Heart right ventricle (tissue), 16 donors: ENCODE measurements at regions not wholly inside any gene's neighbourhood (a gene's known extent, or its start where the extent isn't known, plus 50 kb on each side); places are given as distances from the start of the nearest gene placed in this dataset.

Source experiments
- ATAC-seq, 8 donors: fragments of 200-7000 bp; cut with Tn5 transposase; one replicate each; pipeline ENCODE4 v1.9.1; 2020; ENCODE audit warnings: mild to moderate bottlenecking in 8 of 8, moderate library complexity in 8 of 8, moderate number of reproducible peaks in 1 of 8
- DNase-seq, 2 donors: peaks; one replicate each; pipeline ENCODE4 v3.0.0-alpha.2; 2020
- H3K27ac ChIP-seq, 10 donors: fragments of 200-600 bp; sonication (generic) in 2 of 10; one replicate each; pipeline versions ENCODE4 v1.5.0 to v1.8.0; 2020 to 2022; ENCODE audit warnings: mild to moderate bottlenecking in 3 of 10
- H3K27me3 ChIP-seq, 7 donors: fragments of 200-600 bp; one replicate each; pipeline ENCODE4 v1.8.0; 2021 to 2022; ENCODE audit warnings: mild to moderate bottlenecking in 2 of 7
- H3K36me3 ChIP-seq, 9 donors: fragments of 200-600 bp; sonication (generic) in 1 of 9; one replicate each; pipeline versions ENCODE4 v1.5.0 to v1.8.0; 2020 to 2022; ENCODE audit warnings: mild to moderate bottlenecking in 2 of 9
- H3K4me1 ChIP-seq, 9 donors: fragments of 200-600 bp; sonication (generic) in 1 of 9; one replicate each; pipeline versions ENCODE4 v1.5.0 to v1.8.0; 2020 to 2022; ENCODE audit warnings: mild to moderate bottlenecking in 4 of 9
- H3K4me3 ChIP-seq, 10 donors: fragments of 200-600 bp; sonication (generic) in 2 of 10; one replicate each; pipeline versions ENCODE4 v1.5.0 to v1.8.0; 2020 to 2022; ENCODE audit warnings: mild to moderate bottlenecking in 7 of 10, moderate library complexity in 2 of 10
- H3K9me3 ChIP-seq, 11 donors: fragments of 200-600 bp in 10 of 11; sonication (generic) in 2 of 11; one replicate each; pipeline versions ENCODE4 v1.5.0 to v1.8.0; 2013 to 2022; ENCODE audit warnings: mild to moderate bottlenecking in 2 of 11, control low read depth in 1 of 11, moderate library complexity in 1 of 11
- WGBS, 2 donors: extraction: QIAGEN DNeasy Blood & Tissue Kit; methylation state at CpG; one replicate each; pipeline ENCODE4 v1.1.7; 2013; ENCODE audit warnings: inconsistent platforms in 1 of 2; 5-methylcytosine and 5-hydroxymethylcytosine counted together
- intact Hi-C, 10 donors: fragments of 100-400 bp; cut with DNase I; formaldehyde crosslinking; loops; one replicate each; pipeline versions ENCODE4 v1.11.1 to v1.14.2; 2022
- TF ChIP-seq, protein P1 (sequence below), 9 donors: fragments of 200-600 bp; sonication (generic) in 2 of 9; IDR thresholded peaks; one replicate each; pipeline versions ENCODE4 v1.5.0 to v1.8.0; 2021 to 2022; ENCODE audit warnings: antibody characterized with exemption in 9 of 9, mild to moderate bottlenecking in 5 of 9, moderate library complexity in 1 of 9
- donor health status: Arrhythmogenic right ventricular cardiomyopathy.
- donor health status: ischemic (EF 13 %, LVEDD 7.1; RV severe dilation, severe dysfunction).
- donor health status: healthy with polysubstance abuse.
- donor health status: DM: no; HTN: yes; CAD: no.
- donor health status: DM: no; HTN: no; CAD: no.
- donor health status: ischemic (EF 25% LVEDD 6.9; RV normal size, moderate dysfunction).
- donor health status: ischemic (EF 25% LVEDD 5.7; RV mildly dilated, moderate dysfunction).
- donor health status: healthy.
- donor health status: DM: yes; HTN: yes; CAD: no.
- donor health status: Ischemic cardiomyopathy.
- donor health status: ischemic (EF 35%, LVEDD 5.7; RV mildly dilated, moderate dysfunction).
- donor health status: nonischemic (EF 11% LVEDD 7.7; RV severe dilation, severe dysfunction).
- donor health status: DM: yes; HTN: yes; CAD: no.
- donor health status: PGD.
- donor health status: ischemic (EF 29% LVEDD 5.4; RV normal size, mild dysfunction).
- donor health status: nonischemic (EF 23%, LVEDD 6.1; RV moderate dilation, normal function).

DNA sequence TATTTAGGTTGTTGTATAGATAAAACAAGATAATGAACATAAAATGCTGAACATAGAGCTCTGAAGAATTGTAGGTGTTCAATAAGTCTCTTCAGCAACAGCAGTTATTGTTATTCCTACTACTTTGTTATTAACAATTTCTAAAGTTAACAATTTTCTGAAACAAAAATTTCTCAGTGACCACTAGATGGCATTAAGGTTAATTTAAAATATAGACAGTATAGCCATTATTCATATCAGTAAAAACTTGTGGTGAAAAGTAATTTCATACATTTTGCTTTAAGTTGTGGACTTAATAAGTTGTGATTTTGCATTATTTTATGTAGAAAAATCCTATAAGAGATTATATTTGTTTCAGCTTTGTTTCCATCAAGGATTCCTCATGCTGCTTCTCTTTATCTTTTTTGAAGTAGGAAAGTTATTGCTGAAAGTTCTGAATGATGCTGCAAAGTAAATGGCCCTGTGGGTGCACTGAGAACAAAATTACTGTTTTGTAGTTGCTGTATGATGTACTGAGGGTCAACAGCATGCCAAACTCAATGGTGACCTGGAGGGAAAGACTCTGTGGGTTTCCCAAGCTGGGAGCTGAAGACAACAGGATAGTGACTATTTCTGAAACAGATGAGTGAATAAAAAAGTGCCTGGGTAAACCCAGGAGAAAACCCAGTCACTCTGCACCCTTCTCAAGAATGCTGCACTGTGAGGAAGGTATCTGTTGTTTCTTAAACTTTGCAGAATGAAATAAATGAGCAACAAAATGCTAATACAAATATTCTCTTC lies 253.6 kb downstream of the KIF20B start:
- Histone ChIP-seq H3K27me3 (no peaks in the 10 kb centered on the region), H3K4me1 (no peaks in the 10 kb centered on the region), H3K9me3 (no peaks in the 10 kb centered on the region), H3K27ac (no peak overlapping the region), H3K4me3 (no peak overlapping the region), H3K36me3 (no peaks in the 10 kb centered on the region)
- no peak for ATAC-seq
- intact Hi-C loops, result loop anchor here in 1 of 10 donors (10.0 kb wide), 1 partner anchor 160 kb away; no protein-coding TSS in a partner anchor
- TF ChIP-seq, protein P1, sequence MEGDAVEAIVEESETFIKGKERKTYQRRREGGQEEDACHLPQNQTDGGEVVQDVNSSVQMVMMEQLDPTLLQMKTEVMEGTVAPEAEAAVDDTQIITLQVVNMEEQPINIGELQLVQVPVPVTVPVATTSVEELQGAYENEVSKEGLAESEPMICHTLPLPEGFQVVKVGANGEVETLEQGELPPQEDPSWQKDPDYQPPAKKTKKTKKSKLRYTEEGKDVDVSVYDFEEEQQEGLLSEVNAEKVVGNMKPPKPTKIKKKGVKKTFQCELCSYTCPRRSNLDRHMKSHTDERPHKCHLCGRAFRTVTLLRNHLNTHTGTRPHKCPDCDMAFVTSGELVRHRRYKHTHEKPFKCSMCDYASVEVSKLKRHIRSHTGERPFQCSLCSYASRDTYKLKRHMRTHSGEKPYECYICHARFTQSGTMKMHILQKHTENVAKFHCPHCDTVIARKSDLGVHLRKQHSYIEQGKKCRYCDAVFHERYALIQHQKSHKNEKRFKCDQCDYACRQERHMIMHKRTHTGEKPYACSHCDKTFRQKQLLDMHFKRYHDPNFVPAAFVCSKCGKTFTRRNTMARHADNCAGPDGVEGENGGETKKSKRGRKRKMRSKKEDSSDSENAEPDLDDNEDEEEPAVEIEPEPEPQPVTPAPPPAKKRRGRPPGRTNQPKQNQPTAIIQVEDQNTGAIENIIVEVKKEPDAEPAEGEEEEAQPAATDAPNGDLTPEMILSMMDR (IDR thresholded peaks at IDR 0.05), result peak in 7 of 9 donors; percentile 24 to 52 (median 37)
- no peak for DNase-seq

DNA sequence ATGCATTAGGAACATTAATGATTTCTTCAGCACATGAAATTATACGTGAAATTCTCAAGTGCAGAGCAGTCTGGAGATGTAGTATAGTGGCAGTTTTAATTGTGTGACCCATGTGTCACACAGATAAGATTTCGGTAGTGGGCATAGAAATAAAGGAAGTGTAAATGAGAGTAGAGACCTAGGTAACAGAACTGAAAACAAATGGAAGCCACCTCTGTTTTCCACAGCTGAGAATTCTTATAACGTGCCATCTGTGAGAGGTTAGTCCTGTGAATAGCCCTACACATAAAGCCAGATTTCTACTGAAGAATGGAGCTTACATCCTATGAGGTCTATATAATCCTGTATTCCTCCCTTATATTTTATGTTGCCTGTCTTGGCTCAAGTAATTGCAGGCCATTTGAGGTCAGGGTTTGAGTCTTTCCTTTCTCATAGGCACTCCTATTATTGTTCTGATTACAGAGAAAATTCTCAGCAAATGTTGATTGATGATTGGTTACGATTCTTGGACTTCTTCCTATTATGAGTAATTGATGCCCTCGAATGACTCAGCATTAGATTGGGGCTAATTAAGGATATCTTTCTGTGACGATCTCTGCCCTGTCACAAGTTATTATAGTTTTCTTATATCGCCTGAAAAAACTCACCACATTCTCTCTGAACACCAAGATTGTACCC lies 258.2 kb downstream of the KIF20B start:
- Histone ChIP-seq H3K4me1 (no peaks in the 10 kb centered on the region), H3K36me3 (no peaks in the 10 kb centered on the region), H3K4me3 (no peak overlapping the region), H3K9me3 (no peaks in the 10 kb centered on the region), H3K27ac (no peak overlapping the region), H3K27me3 (peaks cover 0 to 8% (median 0%) of the 10 kb centered on the region in 7 donors)
- WGBS, 2 donors, result 69 to 77% methylated on average over 7 of the region's 7 CpGs
- ATAC-seq (no peak), DNase-seq (no peak)
- TF ChIP-seq, protein P1 (IDR thresholded peaks at IDR 0.05), result no peak
- intact Hi-C loops, result loop anchor here in 1 of 10 donors (10.0 kb wide), 1 partner anchor 165 kb away; no protein-coding TSS in a partner anchor

DNA sequence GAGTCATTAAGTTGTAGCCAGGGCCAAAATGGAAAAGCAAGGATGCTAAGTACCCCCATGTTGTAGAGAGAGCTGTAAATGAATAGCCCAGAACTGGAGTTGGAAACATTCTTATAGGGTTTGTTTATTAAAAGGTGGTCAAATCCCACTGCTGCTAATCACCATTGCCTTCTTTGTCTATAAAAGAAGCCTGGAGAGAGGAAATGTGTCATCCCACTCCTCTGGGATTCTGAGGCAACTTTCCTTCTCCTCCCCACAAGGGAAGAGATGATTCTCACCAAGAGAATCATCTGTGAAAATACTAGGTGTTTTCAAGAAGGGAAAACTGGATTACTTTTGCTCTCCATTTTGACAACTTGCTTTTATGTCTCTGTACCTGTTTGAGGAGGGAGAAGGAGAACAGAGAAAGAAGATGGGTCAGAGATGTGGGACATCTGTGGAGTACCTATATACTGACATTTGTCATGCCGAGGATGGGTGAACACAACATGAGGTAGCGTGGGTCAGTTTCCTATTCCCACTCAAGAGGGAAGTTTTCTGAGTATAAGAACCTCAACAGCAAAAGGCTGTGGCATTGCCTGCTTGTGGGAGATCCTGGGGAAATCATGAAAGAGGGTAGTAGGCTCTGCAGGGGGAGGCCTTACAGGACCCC lies 262.2 kb downstream of the KIF20B start:
- no peaks in the 10 kb centered on the region for H3K4me1 ChIP-seq
- TF ChIP-seq, protein P1 (IDR thresholded peaks at IDR 0.05), result no peak
- intact Hi-C loops, result no loop called here
- H3K9me3 ChIP-seq, result no peaks in the 10 kb centered on the region
- DNase-seq (no peak), ATAC-seq (no peak)
- no peaks in the 10 kb centered on the region for H3K36me3 ChIP-seq
- no peak overlapping the region for H3K4me3 ChIP-seq
- H3K27ac ChIP-seq, result no peak overlapping the region
- H3K27me3 ChIP-seq, result peaks cover 0 to 10% (median 0%) of the 10 kb centered on the region in 7 donors
- 90 to 95% methylated on average over 2 of the region's 2 CpGs for WGBS, 2 donors

DNA sequence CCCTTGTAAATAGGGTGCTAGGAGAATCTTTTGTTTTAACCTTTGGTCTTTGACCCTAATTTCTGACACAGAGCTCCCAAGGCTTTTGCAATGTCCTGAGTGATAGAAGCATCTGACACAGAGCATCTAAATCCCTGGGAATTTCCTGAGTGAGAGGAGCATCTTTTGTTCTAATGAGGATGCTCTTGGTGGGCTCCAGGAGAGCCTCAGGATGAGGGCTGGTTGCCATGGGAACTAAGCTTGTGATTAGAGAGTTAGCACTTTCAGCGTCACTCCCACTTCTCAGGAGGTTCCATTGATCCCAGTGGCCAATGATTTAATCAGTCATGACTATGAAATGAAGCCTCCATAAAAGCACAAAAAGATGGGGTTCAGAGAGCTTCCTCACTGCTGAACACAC lies 264.8 kb downstream of the KIF20B start:
- Histone ChIP-seq H3K27ac (no peak overlapping the region), H3K27me3 (peaks cover 0 to 10% (median 0%) of the 10 kb centered on the region in 7 donors), H3K9me3 (no peaks in the 10 kb centered on the region), H3K4me3 (no peak overlapping the region), H3K36me3 (no peaks in the 10 kb centered on the region), H3K4me1 (no peaks in the 10 kb centered on the region)
- TF ChIP-seq, protein P1 (IDR thresholded peaks at IDR 0.05), result no peak
- intact Hi-C loops, result no loop called here
- WGBS, 2 donors, result 45 to 54% methylated on average over 1 of the region's 1 CpG
- ATAC-seq (no peak), DNase-seq (no peak)
